HCT116 (cell line): ENCODE measurements at regions not wholly inside any gene's neighbourhood (a gene's known extent, or its start where the extent isn't known, plus 50 kb on each side); places are given as distances from the start of the nearest gene placed in this dataset.

Source experiments
- ATAC-seq: fragments of 200-7000 bp; cut with Tn5 transposase; 2 replicates; pipeline ENCODE4 v1.9.1; 2020; ENCODE audit warnings: mild to moderate bottlenecking, moderate library complexity
- BruUV-seq: library from RNA; stranded (reverse); fragments of 400-500 nt; replicated peaks from 2 replicates; lab custom pipeline; 2021; lab: Mats Ljungman, UMichigan
- CTCF ChIA-PET: fragments of 300-600 bp; sonication (Branson Sonifier 250); formaldehyde crosslinking; loops from one replicate; lab custom pipeline; 2021; ENCODE audit warnings: antibody characterized with exemption; lab: Charles Lee
- POLR2A ChIA-PET: fragments of 300-600, 350-600 bp; sonication (Branson Sonifier 250); formaldehyde crosslinking; loops from one replicate; lab custom pipeline; 2021; ENCODE audit warnings: antibody characterized with exemption; lab: Charles Lee
- RAD21 ChIA-PET, 2 experiments: fragments of 300-600 bp; sonication (Branson Sonifier 250); formaldehyde crosslinking; loops; one replicate each; lab custom pipeline; 2023; ENCODE audit warnings: low total read pairs in 2 of 2; ENCODE audit not compliant: uncharacterized antibody in 2 of 2, unreplicated experiment in 2 of 2, low non-redundant PET in 1 of 2; lab: Charles Lee
- DNase-seq: peaks from one replicate; pipeline ENCODE4 v3.0.0-alpha.2; 2010; ENCODE audit warnings: low read depth, low spot score
- H2AFZ ChIP-seq: fragments of 200-600 bp; shearing (Covaris generic), sonication (generic); 2 replicates; pipeline ENCODE4 v1.6.1; 2017; ENCODE audit warnings: low read depth, mixed run types, mixed read lengths, antibody characterized with exemption, low read length; ENCODE audit not compliant: poor library complexity, severe bottlenecking
- H3K27ac ChIP-seq: 2 replicates; pipeline ENCODE4 v1.5.1; 2012; ENCODE audit warnings: low read depth, low read length
- H3K27me3 ChIP-seq: fragments of 200-600 bp; sonication (generic); 2 replicates; pipeline ENCODE4 v1.6.1; 2016; ENCODE audit warnings: mixed run types, low read length, mixed read lengths; ENCODE audit not compliant: insufficient read depth
- H3K36me3 ChIP-seq, 2 experiments: fragments of 200-500 bp in 1 of 2; fragments of 200-600 bp in 1 of 2; sonication (Bioruptor generic) in 1 of 2; sonication (generic) in 1 of 2; 2 replicates each; pipeline versions ENCODE4 v1.5.1 to v1.6.1; 2014 to 2016; ENCODE audit warnings: low read length in 2 of 2, inconsistent platforms in 1 of 2, mixed read lengths in 1 of 2, mixed run types in 1 of 2; ENCODE audit not compliant: insufficient read depth in 2 of 2, control insufficient read depth in 1 of 2
- H3K4me1 ChIP-seq, 2 experiments: fragments of 200-600 bp in 1 of 2; sonication (generic) in 1 of 2; 2 replicates each; pipeline versions ENCODE4 v1.5.1 to v1.6.1; 2012 to 2017; ENCODE audit warnings: low read length in 2 of 2, inconsistent platforms in 1 of 2, mild to moderate bottlenecking in 1 of 2, mixed read lengths in 1 of 2, mixed run types in 1 of 2, moderate library complexity in 1 of 2; ENCODE audit not compliant: insufficient read depth in 2 of 2, control insufficient read depth in 1 of 2
- H3K4me2 ChIP-seq: fragments of 200-600 bp; sonication (generic); 2 replicates; pipeline ENCODE4 v1.6.1; 2017; ENCODE audit warnings: mixed run types, low read length, mixed read lengths
- H3K4me3 ChIP-seq, 2 experiments: fragments of 200-600 bp in 1 of 2; sonication (generic) in 1 of 2; replicated peaks in 1 of 2; 2 replicates each; pipeline ENCODE4 v1.5.1; 2011 to 2016; ENCODE audit warnings: low read length in 2 of 2, control low read depth in 1 of 2, low read depth in 1 of 2, mild to moderate bottlenecking in 1 of 2, mixed read lengths in 1 of 2, mixed run types in 1 of 2
- H3K79me2 ChIP-seq: fragments of 200-600 bp; sonication (generic); 2 replicates; pipeline ENCODE4 v1.6.1; 2017; ENCODE audit warnings: mild to moderate bottlenecking, mixed run types, low read length, moderate library complexity, mixed read lengths; ENCODE audit not compliant: insufficient read depth
- H3K9ac ChIP-seq: fragments of 200-600 bp; sonication (generic); 2 replicates; pipeline ENCODE4 v1.6.1; 2016; ENCODE audit warnings: low read length, mixed read lengths
- H3K9me2 ChIP-seq: fragments of 200-600 bp; sonication (generic), shearing (Covaris generic); 2 replicates; pipeline ENCODE4 v1.6.1; 2017; ENCODE audit warnings: mixed run types, mild to moderate bottlenecking, moderate library complexity; ENCODE audit not compliant: insufficient read depth
- H3K9me3 ChIP-seq, 2 experiments: fragments of 200-500 bp in 1 of 2; fragments of 200-600 bp in 1 of 2; sonication (Bioruptor generic) in 1 of 2; sonication (generic) in 1 of 2; 2 replicates each; pipeline ENCODE4 v1.6.1; 2014 to 2017; ENCODE audit warnings: low read length in 2 of 2, mixed read lengths in 2 of 2, inconsistent platforms in 1 of 2, low read depth in 1 of 2, mild to moderate bottlenecking in 1 of 2, mixed run types in 1 of 2, moderate library complexity in 1 of 2; ENCODE audit not compliant: control insufficient read depth in 1 of 2, insufficient read depth in 1 of 2
- H4K20me1 ChIP-seq: fragments of 200-600 bp; sonication (generic), shearing (Covaris generic); 2 replicates; pipeline ENCODE4 v1.6.1; 2017; ENCODE audit warnings: mixed run types, mild to moderate bottlenecking, moderate library complexity; ENCODE audit not compliant: insufficient read depth
- ATF3 ChIP-seq: IDR thresholded peaks from 2 replicates; pipeline ENCODE4 v1.6.1; 2012
- CTCF ChIP-seq, 3 experiments: fragments of 200-600 bp in 1 of 3; sonication (generic) in 1 of 3; IDR thresholded peaks in 2 of 3; conservative IDR thresholded peaks in 1 of 3; 2 replicates each; pipeline ENCODE4 v1.5.1; 2012 to 2017; ENCODE audit warnings: low read depth in 2 of 3, low read length in 2 of 3, antibody characterized with exemption in 1 of 3, borderline replicate concordance in 1 of 3, control low read depth in 1 of 3, mild to moderate bottlenecking in 1 of 3, mixed read lengths in 1 of 3, mixed run types in 1 of 3, moderate library complexity in 1 of 3; ENCODE audit not compliant: insufficient read depth in 1 of 3
- EGR1 ChIP-seq: IDR thresholded peaks from 2 replicates; pipeline ENCODE4 v1.6.1; 2012; ENCODE audit warnings: low read depth
- ELF1 ChIP-seq: IDR thresholded peaks from 2 replicates; pipeline ENCODE4 v1.6.1; 2012; ENCODE audit warnings: low read depth, borderline replicate concordance
- EZH2phosphoT487 ChIP-seq: fragments of 200-600 bp; IDR thresholded peaks from 2 replicates; pipeline ENCODE4 v1.6.1; 2018; ENCODE audit warnings: antibody characterized with exemption, borderline replicate concordance
- FOSL1 ChIP-seq: IDR thresholded peaks from 2 replicates; pipeline ENCODE4 v1.6.1; 2012; ENCODE audit warnings: low read depth
- JUND ChIP-seq: IDR thresholded peaks from 2 replicates; pipeline ENCODE4 v1.6.1; 2012
- POLR2A ChIP-seq: IDR thresholded peaks from 2 replicates; pipeline ENCODE4 v1.7.0; 2011; ENCODE audit warnings: borderline replicate concordance; ENCODE audit not compliant: insufficient read depth, insufficient read length; ENCODE audit errors: extremely low read depth
- REST ChIP-seq: IDR thresholded peaks from 2 replicates; pipeline ENCODE4 v1.6.1; 2012; ENCODE audit warnings: low read depth
- SIN3A ChIP-seq: IDR thresholded peaks from 2 replicates; pipeline ENCODE4 v1.6.1; 2012; ENCODE audit warnings: low read depth
- YY1 ChIP-seq: IDR thresholded peaks from 2 replicates; pipeline ENCODE4 v1.6.1; 2011; ENCODE audit warnings: low read length, low read depth, moderate library complexity, mild to moderate bottlenecking; ENCODE audit not compliant: insufficient replicate concordance; ENCODE audit errors: extremely low read depth
- ZBTB33 ChIP-seq: IDR thresholded peaks from 2 replicates; pipeline ENCODE4 v1.6.1; 2011; ENCODE audit warnings: mild to moderate bottlenecking, low read length, moderate library complexity; ENCODE audit not compliant: insufficient replicate concordance; ENCODE audit errors: extremely low read depth
- intact Hi-C: fragments of 100-400 bp; cut with micrococcal nuclease; formaldehyde crosslinking; loops from 2 replicates; pipeline ENCODE4 v1.10.0; 2022

GRCh38 chr14:30153717-30154116 is 226.1 kb upstream of the PRKD1 start:
- Histone ChIP-seq H3K9ac (no peak overlapping the region), H3K27ac (no peak overlapping the region), H3K9me3 (peaks cover 5 to 9% of the 10 kb centered on the region in 2 experiments; a peak in 3 of 4 replicates), H3K27me3 (no peaks in the 10 kb centered on the region), H3K4me3 (no peak overlapping the region)
- no TSS peak for BruUV-seq
- DNase-seq = no peak
- no peak for TF ChIP-seq CTCF (IDR thresholded peaks at IDR 0.05 in 2 of 3, conservative IDR thresholded peaks at IDR 0.05 in 1 of 3; ENCODE audit: borderline replicate concordance in 1 of 3, insufficient read depth in 1 of 3, low read depth in 2 of 3, low read length in 2 of 3)
- TF ChIP-seq YY1 = no peak
- TF ChIP-seq EZH2phosphoT487 = no peak
- TF ChIP-seq REST = no peak
- TF ChIP-seq SIN3A = no peak
- TF ChIP-seq ZBTB33 = no peak
- no peak for TF ChIP-seq ELF1
- TF ChIP-seq FOSL1 = no peak
- no peak for TF ChIP-seq JUND
- TF ChIP-seq POLR2A = no peak
- no peak for TF ChIP-seq ATF3
- no peak for TF ChIP-seq EGR1
- TF ChIP-seq, all 23 proteins: peak for 0
- H3K9me2 ChIP-seq = no peaks in the 10 kb centered on the region
- no peak for ATAC-seq
- no peaks in the 10 kb centered on the region for H3K4me1 ChIP-seq
- H3K4me2 ChIP-seq = no peak overlapping the region
- intact Hi-C loops = no loop called here
- ChIA-PET CTCF (no interaction called here), POLR2A (no interaction called here), RAD21 (no interaction called here)
- H3K36me3 ChIP-seq = no peaks in the 10 kb centered on the region
- no peaks in the 10 kb centered on the region for H3K79me2 ChIP-seq
- H4K20me1 ChIP-seq = no peaks in the 10 kb centered on the region
- no peak overlapping the region for H2AFZ ChIP-seq
